GM23338 (cell line): ENCODE measurements at regions not wholly inside any gene's neighbourhood (a gene's known extent, or its start where the extent isn't known, plus 50 kb on each side); places are given as distances from the start of the nearest gene placed in this dataset.

Experiments
- ATAC-seq: fragments of 200-7000 bp; cut with Tn5 transposase; 3 replicates; pipeline ENCODE4 v1.9.1; 2020
- DNase-seq: peaks from one replicate; pipeline ENCODE4 v3.0.0-alpha.2; 2015; ENCODE audit warnings: low spot score
- H2AFZ ChIP-seq: fragments of 200-600 bp; sonication (generic); 2 replicates; pipeline ENCODE4 v1.8.0; 2016; ENCODE audit warnings: antibody characterized with exemption, mild to moderate bottlenecking, moderate library complexity
- H3F3A ChIP-seq: fragments of 200-600 bp; sonication (generic); replicated peaks from 2 replicates; pipeline ENCODE4 v1.8.0; 2017; ENCODE audit warnings: antibody characterized with exemption, mixed run types, low read depth
- H3K27ac ChIP-seq: fragments of 200-600 bp; sonication (generic); 2 replicates; pipeline ENCODE4 v1.6.1; 2016; ENCODE audit warnings: low read depth
- H3K27me3 ChIP-seq: fragments of 200-600 bp; sonication (generic); 2 replicates; pipeline ENCODE4 v1.8.0; 2016; ENCODE audit warnings: mild to moderate bottlenecking, mixed run types, moderate library complexity; ENCODE audit not compliant: insufficient read depth
- H3K36me3 ChIP-seq: fragments of 200-600 bp; sonication (generic); 2 replicates; pipeline ENCODE4 v1.8.0; 2016; ENCODE audit warnings: mild to moderate bottlenecking; ENCODE audit not compliant: insufficient read depth
- H3K4me1 ChIP-seq: fragments of 200-600 bp; sonication (generic); 2 replicates; pipeline ENCODE4 v1.8.0; 2016; ENCODE audit warnings: mild to moderate bottlenecking, moderate library complexity; ENCODE audit not compliant: insufficient read depth
- H3K4me2 ChIP-seq: fragments of 200-600 bp; sonication (generic); 2 replicates; pipeline ENCODE4 v1.7.1; 2017; ENCODE audit warnings: mixed run types
- H3K4me3 ChIP-seq: fragments of 200-600 bp; sonication (generic); 2 replicates; pipeline ENCODE4 v1.6.1; 2016; ENCODE audit warnings: mixed run types
- H3K79me2 ChIP-seq: fragments of 200-600 bp; sonication (generic); replicated peaks from 2 replicates; pipeline ENCODE4 v1.8.0; 2017; ENCODE audit warnings: mild to moderate bottlenecking; ENCODE audit not compliant: insufficient read depth
- H3K9me2 ChIP-seq: fragments of 200-600 bp; sonication (generic); 2 replicates; pipeline ENCODE4 v1.8.0; 2017; ENCODE audit not compliant: insufficient read depth
- H4K20me1 ChIP-seq: fragments of 200-600 bp; sonication (generic); replicated peaks from 2 replicates; pipeline ENCODE4 v1.8.0; 2017; ENCODE audit warnings: mild to moderate bottlenecking; ENCODE audit not compliant: insufficient read depth
- H3K27ac Mint-ChIP-seq: 2 replicates; pipeline ENCODE4 v1.8.0; 2020; ENCODE audit warnings: inconsistent platforms, mild to moderate bottlenecking, moderate library complexity, mixed read lengths
- H3K27me3 Mint-ChIP-seq: 3 replicates; pipeline ENCODE4 v1.8.0; 2022; ENCODE audit warnings: low read depth, mild to moderate bottlenecking, moderate library complexity, mixed read lengths, inconsistent platforms; ENCODE audit not compliant: insufficient read depth, poor library complexity
- H3K36me3 Mint-ChIP-seq: 3 replicates; pipeline ENCODE4 v1.8.0; 2021; ENCODE audit warnings: low read depth, mild to moderate bottlenecking, inconsistent platforms, moderate library complexity, mixed read lengths
- H3K4me1 Mint-ChIP-seq: 3 replicates; pipeline ENCODE4 v1.8.0; 2020; ENCODE audit warnings: mild to moderate bottlenecking, inconsistent platforms, mixed read lengths
- H3K4me3 Mint-ChIP-seq: 3 replicates; pipeline ENCODE4 v1.8.0; 2021; ENCODE audit warnings: moderate library complexity, mild to moderate bottlenecking, inconsistent platforms, mixed read lengths
- H3K9me3 Mint-ChIP-seq: 3 replicates; pipeline ENCODE4 v1.8.0; 2020; ENCODE audit warnings: moderate library complexity, mild to moderate bottlenecking, inconsistent platforms, mixed read lengths
- CREB1 ChIP-seq: fragments of 250-450 bp; sonication (Bioruptor Pico); IDR thresholded peaks from 2 replicates; pipeline ENCODE4 v1.5.0; 2020; ENCODE audit warnings: low read depth, mild to moderate bottlenecking, moderate library complexity
- CTCF ChIP-seq, 2 experiments: fragments of 200-600 bp in 1 of 2; sonication (generic) in 1 of 2; conservative IDR thresholded peaks; 2 replicates each; pipeline versions ENCODE4 v1.5.1 to v1.6.1; 2016 to 2017; ENCODE audit warnings: antibody characterized with exemption in 2 of 2, low read depth in 2 of 2, mild to moderate bottlenecking in 2 of 2, moderate library complexity in 1 of 2
- EZH2 ChIP-seq: fragments of 200-600 bp; sonication (generic); IDR thresholded peaks from one replicate; pipeline ENCODE4 v1.8.0; 2017; ENCODE audit warnings: antibody characterized with exemption, mild to moderate bottlenecking, low read depth; ENCODE audit not compliant: unreplicated experiment
- EZH2phosphoT487 ChIP-seq: fragments of 200-600 bp; sonication (generic); IDR thresholded peaks from one replicate; pipeline ENCODE4 v1.8.1; 2018; ENCODE audit warnings: antibody characterized with exemption; ENCODE audit not compliant: unreplicated experiment
- NANOG ChIP-seq: IDR thresholded peaks from 2 replicates; pipeline ENCODE4 v1.6.1; 2016; ENCODE audit warnings: antibody characterized with exemption, borderline replicate concordance
- POLR2AphosphoS5 ChIP-seq: IDR thresholded peaks from 2 replicates; pipeline ENCODE4 v1.6.1; 2016; ENCODE audit warnings: antibody characterized with exemption, low read depth
- ZNF114 ChIP-seq: fragments of 250-450 bp; sonication (Bioruptor Pico); IDR thresholded peaks from 2 replicates; pipeline ENCODE4 v1.5.0; 2020; ENCODE audit warnings: mild to moderate bottlenecking, moderate library complexity
- ZNF462 ChIP-seq: fragments of 250-450 bp; sonication (Bioruptor Pico); IDR thresholded peaks from 2 replicates; pipeline ENCODE4 v1.5.0; 2020; ENCODE audit warnings: mild to moderate bottlenecking, moderate library complexity

DNA sequence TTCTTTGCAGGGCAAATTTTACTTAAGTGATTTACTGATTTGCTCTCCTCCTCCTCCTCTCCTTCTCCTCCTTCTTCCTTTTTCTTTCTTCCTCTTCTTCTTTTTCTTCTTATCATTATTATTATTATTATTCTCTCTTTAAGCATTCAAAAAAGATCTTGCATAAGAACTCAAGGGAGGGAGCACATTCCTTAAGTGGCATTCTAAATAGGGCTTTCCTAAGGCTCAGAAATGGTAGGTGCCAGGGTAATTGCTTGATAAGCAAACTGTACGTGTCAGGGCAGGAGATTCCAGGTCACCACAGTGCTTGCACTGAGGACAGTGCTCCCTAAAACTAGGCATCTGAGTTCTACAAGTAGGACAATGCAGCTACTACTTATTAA lies 92.4 kb downstream of the SPTSSA start (continued):
- no peak for TF ChIP-seq ZNF462
- TF ChIP-seq EZH2phosphoT487: no peak
- TF ChIP-seq EZH2: no peak
- TF ChIP-seq CREB1 (CRISPR knock-in tag): no peak
- TF ChIP-seq ZNF114 (CRISPR knock-in tag): no peak
- TF ChIP-seq CTCF (conservative IDR thresholded peaks at IDR 0.05; ENCODE audit: low read depth in 2 of 2): no peak
- TF ChIP-seq NANOG: no peak
- no peak for TF ChIP-seq POLR2AphosphoS5

- no peaks in the 10 kb centered on the region for H3K27me3 ChIP-seq
- Mint-ChIP-seq H3K27ac (no peak overlapping the region), H3K9me3 (no peaks in the 10 kb centered on the region), H3K36me3 (no peaks in the 10 kb centered on the region), H3K27me3 (peaks cover 6% of the 10 kb centered on the region), H3K4me1 (0 out of 3 replicates have a peak, but pooled peaks cover 2% of the 10 kb centered on the region), H3K4me3 (no peak overlapping the region)
- no peak overlapping the region for H3K4me3 ChIP-seq
- no peak overlapping the region for H2AFZ ChIP-seq
- no peaks in the 10 kb centered on the region for H3K4me1 ChIP-seq
- H3K79me2 ChIP-seq: no peaks in the 10 kb centered on the region
- DNase-seq: no peak
- no peaks in the 10 kb centered on the region for H3K36me3 ChIP-seq
- no peak overlapping the region for H3K27ac ChIP-seq
- H3F3A ChIP-seq: no peaks in the 10 kb centered on the region
- no peak for ATAC-seq
- H4K20me1 ChIP-seq: no peaks in the 10 kb centered on the region
- no peak overlapping the region for H3K4me2 ChIP-seq
- no peaks in the 10 kb centered on the region for H3K9me2 ChIP-seq
- TF ChIP-seq EZH2: no peak
- TF ChIP-seq POLR2AphosphoS5: no peak
- TF ChIP-seq EZH2phosphoT487: no peak
Observed at GRCh38 chr14:34368971-34369647, 92.9 kb downstream of the SPTSSA start.
